H1 (cell line): ENCODE measurements at regions not wholly inside any gene's neighbourhood (a gene's known extent, or its start where the extent isn't known, plus 50 kb on each side); places are given as distances from the start of the nearest gene placed in this dataset.

ENCODE experiments used
- CHD7 ChIP-seq: fragments of 300-600 bp; sonication (generic); IDR thresholded peaks from 2 replicates; pipeline ENCODE4 v1.7.1; 2012; ENCODE audit warnings: low read length, moderate library complexity, mild to moderate bottlenecking, inconsistent platforms; ENCODE audit not compliant: insufficient replicate concordance
- CTBP2 ChIP-seq: IDR thresholded peaks from 2 replicates; pipeline ENCODE4 v1.7.0; 2011; ENCODE audit warnings: borderline replicate concordance, mild to moderate bottlenecking, moderate library complexity, mixed read lengths, low read length; ENCODE audit not compliant: insufficient read depth, insufficient read length
- NRF1 ChIP-seq: IDR thresholded peaks from 2 replicates; pipeline ENCODE4 v1.6.1; 2011; ENCODE audit warnings: mild to moderate bottlenecking, low read depth, low read length, improper control_type of control experiment
- POLR2A ChIP-seq, 2 experiments: IDR thresholded peaks; 1 replicate in 1 of 2; 2 replicates in 1 of 2; pipeline ENCODE4 v1.6.1; 2011; ENCODE audit warnings: low read depth in 2 of 2, low read length in 2 of 2, mild to moderate bottlenecking in 2 of 2; ENCODE audit errors: control extremely low read depth in 1 of 2
- POU5F1 ChIP-seq: IDR thresholded peaks from 2 replicates; pipeline ENCODE4 v1.6.1; 2011; ENCODE audit warnings: low read depth, mild to moderate bottlenecking, low read length, moderate library complexity
- RBBP5 ChIP-seq: IDR thresholded peaks from 2 replicates; pipeline ENCODE4 v1.7.1; 2012; ENCODE audit warnings: low read depth, mild to moderate bottlenecking, inconsistent platforms, low read length, moderate library complexity, borderline replicate concordance
- SP2 ChIP-seq: IDR thresholded peaks from 2 replicates; pipeline ENCODE4 v1.6.1; 2012; ENCODE audit warnings: mild to moderate bottlenecking, low read length, inconsistent platforms
- TAF1 ChIP-seq: IDR thresholded peaks from 2 replicates; pipeline ENCODE4 v1.6.1; 2011; ENCODE audit warnings: mild to moderate bottlenecking, low read depth, low read length
- TBP ChIP-seq: IDR thresholded peaks from 2 replicates; pipeline ENCODE4 v1.6.1; 2011; ENCODE audit warnings: low read depth, low read length, improper control_type of control experiment

GRCh38 chr7:50836646-50837045 is 54.0 kb upstream of the GRB10 start (continued):
- no peak for TF ChIP-seq CHD7
- TF ChIP-seq POU5F1: no peak
- TF ChIP-seq CTBP2: no peak
- TF ChIP-seq SP2: no peak
- no peak for TF ChIP-seq POLR2A (IDR thresholded peaks at IDR 0.05; ENCODE audit: control extremely low read depth in 1 of 2, low read depth in 2 of 2, low read length in 2 of 2)
- TF ChIP-seq RBBP5: no peak
- no peak for TF ChIP-seq TBP
- TF ChIP-seq NRF1: no peak
- TF ChIP-seq TAF1: no peak
